ENCODE measurements at regions not wholly inside any gene's neighbourhood (a gene's known extent, or its start where the extent isn't known, plus 50 kb on each side); places are given as distances from the start of the nearest gene placed in this dataset.
"Not testable (repeated sequence)": the region's sequence is repeated elsewhere in the genome, so short reads cannot be mapped to it uniquely, and the experiment has no call there.

GRCh38 chr11:122584670-122585069, 70.9 kb upstream of the UBASH3B start:
- FAIRE-seq: no peak
- Histone ChIP-seq H3K4me2 (no peak overlapping the region), H3K4me3 (no peak overlapping the region), H3K9me3 (0 out of 3 replicates have a peak, but pooled peaks cover 3% of the 10 kb centered on the region), H3K4me1 (0 out of 3 replicates have a peak, but pooled peaks cover 9% of the 10 kb centered on the region), H3K27ac (no peak overlapping the region)
- no peak for TF ChIP-seq HDAC2 (IDR thresholded peaks at IDR 0.05)
- no peak for TF ChIP-seq E2F6 (IDR thresholded peaks at IDR 0.05; ENCODE audit: borderline replicate concordance, low read depth)
- TF ChIP-seq RNF2 (IDR thresholded peaks at IDR 0.05; ENCODE audit: borderline replicate concordance, low read depth): no peak
- TF ChIP-seq BCL3 (IDR thresholded peaks at IDR 0.05): no peak
- TF ChIP-seq SMC3 (IDR thresholded peaks at IDR 0.05): no peak
- DNase-seq (ENCODE audit: low read depth in 1 of 2, low spot score in 1 of 2): no peak
- ChIA-PET CTCF (interaction anchor here (0.6 to 0.9 kb wide), 2 partner anchors 17 to 48 kb away, joined by 3 to 4 read pairs; no protein-coding TSS in a partner anchor), POLR2A (no interaction called here)
- no peak for ATAC-seq
- WGBS (ENCODE audit: missing lambda C conversion rate): 62% methylated on average over 8 of the region's 8 CpGs

GRCh38 chr11:122580071-122580470, 75.5 kb upstream of the UBASH3B start:
- peak overlapping the region; percentile 7 to 51; a peak in 1 of 6 replicates for H3K27ac ChIP-seq
- H3K4me3 ChIP-seq: peak overlapping the region; percentile 22; the same call in 1 of the 3 replicates
- POLR2A ChIA-PET: interaction anchor here (1.4 kb wide), 1 partner anchor 75 kb away, joined by 3 read pairs; no protein-coding TSS in a partner anchor
- DNase-seq (ENCODE audit: low read depth in 1 of 2, low spot score in 1 of 2): peak in 1 of 2 experiments; percentile 26
- CTCF ChIA-PET: interaction anchor here (0.6 to 3.2 kb wide), 24 partner anchors 9 to 925 kb away, joined by 3 to 36 read pairs (median 4); no protein-coding TSS in a partner anchor
- WGBS (ENCODE audit: missing lambda C conversion rate): 29% methylated on average over 11 of the region's 13 CpGs
- H3K9me3 ChIP-seq, H3K4me1 ChIP-seq, FAIRE-seq: not testable (repeated sequence)
- peak overlapping the region; percentile 70 for H3K4me2 ChIP-seq
- ATAC-seq: peak in 1 of 2 experiments; percentile 34; a peak in 3 of 6 replicates

- TF ChIP-seq HOXB5 (CRISPR knock-in tag; IDR thresholded peaks at IDR 0.05) (no peak), HOXB13 (CRISPR knock-in tag; IDR thresholded peaks at IDR 0.05; ENCODE audit: low read depth) (no peak), NPAS2 (CRISPR knock-in tag; IDR thresholded peaks at IDR 0.05; ENCODE audit: borderline replicate concordance) (no peak), HDAC2 (IDR thresholded peaks at IDR 0.05) (no peak), KDM1A (IDR thresholded peaks at IDR 0.05; ENCODE audit: low read depth) (no peak), PBX3 (IDR thresholded peaks at IDR 0.05) (no peak), RARB (CRISPR knock-in tag; IDR thresholded peaks at IDR 0.05) (no peak), HES2 (IDR thresholded peaks at IDR 0.05) (no peak), RNF2 (IDR thresholded peaks at IDR 0.05; ENCODE audit: borderline replicate concordance, low read depth) (no peak), CTCF (IDR thresholded peaks at IDR 0.05) (no peak), REST (IDR thresholded peaks at IDR 0.05) (no peak), FOXS1 (CRISPR knock-in tag; IDR thresholded peaks at IDR 0.05) (no peak), MAFK (IDR thresholded peaks at IDR 0.05; ENCODE audit: partially characterized antibody) (no peak), HOXA7 (CRISPR knock-in tag; IDR thresholded peaks at IDR 0.05) (no peak), ZNF302 (CRISPR knock-in tag; IDR thresholded peaks at IDR 0.05) (no peak)
- ATAC-seq (no peak), DNase-seq (ENCODE audit: low read depth in 1 of 2, low spot score in 1 of 2) (peak in 1 of 2 experiments; percentile 28), FAIRE-seq (no peak)
- Histone ChIP-seq H3K4me2 (no peak overlapping the region), H3K27ac (no peak overlapping the region), H3K9me3 (no peaks in the 10 kb centered on the region), H3K4me1 (0 out of 3 replicates have a peak, but pooled peaks cover 9% of the 10 kb centered on the region), H3K4me3 (no peak overlapping the region)
- 10% methylated on average over 3 of the region's 3 CpGs for WGBS (ENCODE audit: missing lambda C conversion rate)
- ChIA-PET POLR2A (no interaction called here), CTCF (interaction anchor here (0.9 to 2.4 kb wide), 5 partner anchors 23 to 276 kb away, joined by 3 to 11 read pairs (median 8); no protein-coding TSS in a partner anchor)
Measured at GRCh38 chr11:122578171-122578825, 77.2 kb upstream of the UBASH3B start.

Data from A549 (cell line).